ENCODE measurements at regions not wholly inside any gene's neighbourhood (a gene's known extent, or its start where the extent isn't known, plus 50 kb on each side); places are given as distances from the start of the nearest gene placed in this dataset.

DNA sequence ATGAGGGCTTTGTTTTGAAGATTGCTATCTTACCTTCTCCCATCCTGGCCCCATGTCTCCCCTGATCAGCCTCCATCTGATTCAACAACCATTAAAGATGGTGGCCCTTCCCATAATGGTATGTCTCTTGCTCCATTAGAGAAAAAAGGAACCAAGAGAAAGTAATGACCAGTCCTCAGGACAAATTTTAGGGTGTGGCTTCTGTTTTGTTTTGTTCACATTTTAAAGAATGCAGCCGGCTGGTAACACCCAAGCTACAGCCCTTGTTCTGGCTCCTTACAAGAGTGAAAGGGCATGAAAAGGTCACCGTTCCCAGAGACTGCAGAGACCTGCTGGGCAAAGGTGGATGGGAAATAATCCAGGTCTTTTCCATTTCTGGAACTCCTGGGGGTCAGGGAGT is 287.9 kb upstream of the NEBL start:
- DNase-seq, result no peak
- intact Hi-C loops (cut with DNase I), result no loop called here

- intact Hi-C loops (cut with DNase I), result no loop called here
- no peak for DNase-seq
These were observed 287.1 kb upstream of the NEBL start for GRCh38 chr10:21184216-21184615.

DNA sequence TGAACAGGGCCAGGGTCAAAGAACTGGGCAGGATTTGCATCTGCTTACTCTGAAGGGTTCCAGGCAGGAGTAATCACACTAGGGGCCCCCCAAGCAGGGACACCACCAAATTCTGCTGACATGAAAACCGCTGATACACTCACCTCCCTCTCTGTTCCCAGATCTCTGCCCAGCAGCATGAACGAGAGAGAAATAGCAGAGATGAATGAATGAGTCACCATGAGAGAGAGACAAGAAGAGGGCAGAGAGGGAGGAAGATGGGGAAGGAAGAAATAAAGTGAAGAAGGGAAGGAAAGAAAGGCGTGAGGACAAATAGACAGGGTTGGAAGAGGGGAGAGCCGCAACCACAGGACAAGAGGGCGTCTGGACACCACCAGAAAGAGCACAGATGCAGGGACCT is 285.9 kb upstream of the NEBL start:
- DNase-seq, result no peak
- intact Hi-C loops (cut with DNase I), result no loop called here

DNA sequence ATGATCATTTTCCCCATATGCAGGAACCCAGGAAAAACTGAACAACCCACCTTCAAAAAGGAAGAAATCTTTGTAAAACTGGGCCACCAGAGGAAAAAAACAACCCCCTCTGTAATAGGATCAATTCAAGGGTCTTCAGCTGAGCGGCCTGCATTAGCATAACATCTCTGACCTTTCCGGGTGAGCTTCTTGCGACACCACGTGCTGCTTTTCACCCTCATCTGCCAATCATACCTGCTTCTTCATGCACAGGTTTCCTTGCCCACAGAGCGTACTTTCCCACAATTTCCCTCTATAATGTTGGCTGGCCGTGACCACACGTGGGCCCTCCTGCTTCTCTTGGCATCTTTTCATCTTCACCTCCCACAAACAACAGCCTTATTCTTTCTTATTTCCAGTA is 284.3 kb upstream of the NEBL start:
- no peak for DNase-seq
- intact Hi-C loops (cut with DNase I), result no loop called here

DNA sequence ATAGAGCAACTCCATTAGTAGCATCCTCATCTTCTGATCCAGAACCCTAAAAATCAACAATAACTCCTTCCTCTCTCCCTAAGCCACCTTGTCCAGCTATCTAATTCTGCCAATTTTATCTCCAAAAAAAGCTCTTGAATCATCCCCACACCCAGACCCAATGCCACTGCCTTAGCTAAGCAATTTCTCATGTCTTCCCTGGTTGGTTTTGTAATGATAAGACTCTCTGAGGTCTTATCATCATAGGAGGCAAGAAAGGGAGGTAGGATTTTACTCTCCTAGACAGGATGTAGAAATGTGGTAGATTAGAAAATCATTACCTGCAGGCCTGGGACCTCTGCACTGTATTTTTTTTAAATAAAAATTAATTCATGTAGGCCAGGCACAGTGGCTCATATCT is 283.5 kb upstream of the NEBL start:
- no peak for DNase-seq
- intact Hi-C loops (cut with DNase I), result no loop called here

DNA sequence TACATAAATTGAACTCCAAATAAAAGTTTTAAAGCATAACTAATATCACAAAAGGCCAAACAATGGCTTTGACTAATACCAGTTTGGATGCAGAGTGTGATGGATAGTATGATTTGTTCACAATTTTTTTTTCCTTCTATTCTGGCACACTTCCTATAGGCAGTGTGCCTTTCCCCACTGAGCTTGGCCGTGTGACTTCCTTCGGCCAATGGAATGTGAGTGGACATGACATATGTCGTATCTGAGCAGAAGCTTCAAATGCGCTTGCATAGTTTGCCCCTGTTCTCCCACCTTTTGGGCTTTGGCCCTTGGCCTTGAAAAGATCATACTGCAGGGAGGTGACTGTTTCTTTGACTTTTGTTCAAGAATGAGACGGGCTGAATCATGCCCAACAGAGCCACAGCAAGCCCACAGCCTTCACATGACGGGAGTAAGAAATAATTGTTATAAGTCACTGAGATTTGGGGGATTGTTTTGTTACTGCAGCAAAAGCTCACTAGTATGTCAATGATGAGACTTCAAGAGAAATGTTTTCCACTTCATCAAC is 279.9 kb upstream of the NEBL start:
- DNase-seq, result peak in 1 of 10 donors; percentile 53
- intact Hi-C loops (cut with DNase I), result loop anchor here (10.0 kb wide), 2 partner anchors 88 to 102 kb away; no protein-coding TSS in a partner anchor

DNA sequence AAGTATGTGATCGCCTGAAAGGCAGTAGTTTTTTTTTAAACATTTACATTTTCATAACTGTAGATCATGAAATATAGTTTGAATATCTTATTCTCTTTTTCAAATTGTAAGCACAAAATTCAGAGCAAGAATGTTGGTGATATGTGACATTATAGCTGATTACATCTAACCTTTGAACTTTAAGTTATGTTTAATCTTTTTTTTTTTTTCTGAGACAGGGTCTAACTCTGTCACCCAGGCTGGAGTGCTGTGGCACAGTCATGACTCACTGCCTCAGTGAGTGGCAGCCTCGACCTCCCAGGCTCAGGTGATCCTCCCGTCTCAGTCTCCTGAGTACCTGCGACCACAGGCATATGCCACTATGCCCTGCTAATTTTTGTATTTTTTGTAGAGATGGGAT is 278.7 kb upstream of the NEBL start:
- intact Hi-C loops (cut with DNase I), result loop anchor here (10.0 kb wide), 2 partner anchors 89 to 101 kb away; no protein-coding TSS in a partner anchor
- DNase-seq, result no peak

DNA sequence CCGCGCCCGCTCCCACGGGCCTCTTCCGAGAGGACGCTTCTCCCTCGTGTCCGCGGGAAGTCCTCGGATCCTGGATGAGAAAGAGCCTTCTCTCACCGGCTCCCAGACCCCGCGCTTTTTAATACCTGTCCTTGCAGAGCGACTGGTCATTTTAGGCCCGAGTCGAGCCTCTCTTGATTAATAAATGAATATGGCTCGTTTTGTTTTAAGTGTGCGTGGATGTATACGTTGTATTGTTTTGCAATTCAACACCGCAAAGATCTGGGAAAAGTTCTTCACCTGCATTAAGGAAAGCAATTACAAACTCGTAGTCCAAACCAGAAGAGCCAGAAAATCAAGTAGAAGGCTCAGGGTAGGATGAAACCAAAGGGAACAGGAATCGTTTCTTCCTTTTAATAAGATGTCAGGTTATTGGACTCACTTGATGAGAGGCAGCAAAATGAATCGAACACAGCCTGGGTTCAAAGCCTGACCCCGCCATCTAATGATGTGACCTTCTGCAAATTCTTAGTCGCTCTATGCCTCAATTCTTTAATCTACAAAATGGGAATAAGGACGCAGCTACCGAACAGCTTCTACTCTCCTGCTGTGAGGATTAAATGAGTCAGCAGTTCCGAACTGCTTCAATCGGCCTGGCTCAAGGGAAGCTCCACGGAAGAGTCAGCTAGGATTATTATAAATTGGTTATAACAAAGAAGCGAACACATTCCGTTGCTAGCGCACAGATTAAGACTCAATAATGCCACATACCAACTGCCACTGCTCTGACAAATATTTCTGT is 277.8 kb upstream of the NEBL start:
- no peak for DNase-seq
- intact Hi-C loops (cut with DNase I), result loop anchor here (10.0 kb wide), 2 partner anchors 90 to 100 kb away; no protein-coding TSS in a partner anchor

- intact Hi-C loops (cut with DNase I), result loop anchor here (10.0 kb wide), 2 partner anchors 91 to 99 kb away; no protein-coding TSS in a partner anchor
- peak; percentile 26 to 96 (median 76) for DNase-seq
These were observed 276.9 kb upstream of the NEBL start for GRCh38 chr10:21173802-21174714.

DNA sequence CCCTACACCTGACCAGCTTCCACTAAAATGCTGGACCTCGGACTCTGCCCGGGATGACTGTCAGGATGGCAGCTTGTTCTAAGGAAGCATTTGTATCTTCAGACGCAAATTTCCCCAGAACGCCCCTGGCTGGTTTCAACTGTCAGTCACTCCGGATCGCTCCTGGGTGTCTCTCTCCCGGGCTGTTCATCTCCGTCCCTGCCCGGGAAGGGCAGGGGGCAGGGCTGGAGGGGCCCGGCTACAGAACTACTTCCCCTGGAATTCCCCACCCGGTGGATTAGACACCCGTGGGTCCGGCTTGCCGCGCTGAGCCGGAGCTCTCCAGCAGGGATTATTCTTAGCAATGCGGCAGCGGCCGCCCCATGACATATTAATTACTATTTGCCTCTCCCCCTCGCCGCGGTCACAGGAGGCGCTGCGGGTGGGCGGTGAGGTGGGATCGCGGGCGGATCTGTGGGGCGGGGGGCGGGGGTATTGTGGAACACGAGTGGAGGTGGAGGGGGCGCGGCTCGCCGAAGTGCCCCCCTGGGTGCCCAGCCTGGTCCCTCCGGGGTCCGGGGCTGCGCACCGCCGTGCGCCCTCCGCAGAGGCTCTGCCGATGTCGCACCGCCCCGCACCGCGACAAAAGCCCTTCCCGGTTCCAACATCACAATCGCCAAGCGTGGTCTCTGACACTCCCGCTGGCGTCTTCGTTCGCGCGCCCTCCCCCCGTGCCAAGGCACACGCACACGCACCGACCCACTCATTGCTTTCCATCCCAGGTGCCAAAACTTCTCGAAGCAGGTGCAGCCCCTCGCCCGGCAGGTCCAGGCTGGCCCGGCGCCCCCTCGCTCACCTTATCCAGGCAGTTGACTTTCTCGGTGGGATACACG is 276.1 kb upstream of the NEBL start:
- intact Hi-C loops (cut with DNase I), result loop anchor here (10.0 kb wide), 2 partner anchors 92 to 98 kb away; no protein-coding TSS in a partner anchor
- DNase-seq, result peak in 9 of 10 donors; percentile 15 to 87 (median 35)

- intact Hi-C loops (cut with DNase I), result loop anchor here (10.0 kb wide), 2 partner anchors 92 to 98 kb away; no protein-coding TSS in a partner anchor
- DNase-seq, result no peak
These were observed 275.4 kb upstream of the NEBL start for GRCh38 chr10:21172542-21172929.

DNA sequence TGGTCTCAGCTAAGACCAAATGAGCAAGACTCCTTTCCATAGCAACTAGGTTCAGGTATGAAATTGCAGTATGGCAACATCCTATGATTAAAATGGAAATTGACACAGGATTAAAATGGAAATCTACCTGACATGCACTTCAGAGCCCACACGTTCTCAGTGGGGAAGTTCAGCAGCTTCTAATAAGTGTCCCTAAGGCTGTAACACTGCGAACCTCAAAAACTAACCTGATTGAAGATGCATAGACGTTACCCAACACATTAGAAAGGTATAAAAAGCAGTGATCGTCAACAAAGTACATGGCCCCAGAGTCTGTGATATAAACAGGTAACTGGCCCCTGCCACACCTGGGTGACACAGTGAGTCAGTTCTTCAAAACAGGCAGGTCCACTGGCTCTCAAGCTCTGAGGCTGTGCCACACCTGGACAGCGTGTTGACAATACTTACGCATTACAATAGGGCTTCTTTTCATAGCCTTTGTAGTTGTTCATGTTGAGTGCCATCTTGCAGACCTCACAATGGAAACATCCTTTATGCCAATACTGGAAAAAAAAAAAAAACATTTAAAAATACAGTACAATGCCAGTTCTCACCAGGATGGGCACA is 274.9 kb upstream of the NEBL start:
- intact Hi-C loops (cut with DNase I), result loop anchor here (10.0 kb wide), 2 partner anchors 93 to 97 kb away; no protein-coding TSS in a partner anchor

GRCh38 chr10:21171197-21171935 is 274.3 kb upstream of the NEBL start:
- no peak for DNase-seq
- intact Hi-C loops (cut with DNase I), result loop anchor here (10.0 kb wide), 2 partner anchors 93 to 97 kb away; no protein-coding TSS in a partner anchor

More for the DNA sequence above, 274.9 kb upstream of the NEBL start:
- DNase-seq, result no peak

- no peak for DNase-seq
These were observed 273.1 kb upstream of the NEBL start for GRCh38 chr10:21170216-21170615.

DNA sequence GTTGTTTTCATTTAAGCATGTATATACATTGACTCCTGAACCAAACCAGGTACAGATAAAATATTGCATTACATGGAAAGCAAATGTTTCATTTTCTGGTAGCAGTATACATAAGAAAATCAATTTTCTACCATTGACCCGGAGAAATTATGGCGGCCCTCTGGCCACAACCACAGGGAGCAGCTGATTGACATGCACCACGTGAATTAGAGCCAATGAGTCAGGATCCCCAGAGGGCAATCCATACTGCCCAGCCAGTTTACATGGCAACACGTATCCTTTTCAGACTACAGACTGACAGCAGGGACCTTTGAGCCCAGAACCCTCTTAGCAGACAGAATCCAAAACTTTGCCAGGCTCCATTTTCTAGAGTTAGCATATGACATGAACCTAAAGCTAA is 272.2 kb upstream of the NEBL start:
- DNase-seq, result no peak
- intact Hi-C loops (cut with DNase I), result no loop called here

More at GRCh38 chr10:21170216-21170615, 273.1 kb upstream of the NEBL start:
- intact Hi-C loops (cut with DNase I), result loop anchor here (10.0 kb wide), 2 partner anchors 95 kb away; no protein-coding TSS in a partner anchor

- intact Hi-C loops (cut with DNase I), result no loop called here
- DNase-seq, result no peak
These were observed 270.3 kb upstream of the NEBL start for GRCh38 chr10:21167288-21168010.

DNA sequence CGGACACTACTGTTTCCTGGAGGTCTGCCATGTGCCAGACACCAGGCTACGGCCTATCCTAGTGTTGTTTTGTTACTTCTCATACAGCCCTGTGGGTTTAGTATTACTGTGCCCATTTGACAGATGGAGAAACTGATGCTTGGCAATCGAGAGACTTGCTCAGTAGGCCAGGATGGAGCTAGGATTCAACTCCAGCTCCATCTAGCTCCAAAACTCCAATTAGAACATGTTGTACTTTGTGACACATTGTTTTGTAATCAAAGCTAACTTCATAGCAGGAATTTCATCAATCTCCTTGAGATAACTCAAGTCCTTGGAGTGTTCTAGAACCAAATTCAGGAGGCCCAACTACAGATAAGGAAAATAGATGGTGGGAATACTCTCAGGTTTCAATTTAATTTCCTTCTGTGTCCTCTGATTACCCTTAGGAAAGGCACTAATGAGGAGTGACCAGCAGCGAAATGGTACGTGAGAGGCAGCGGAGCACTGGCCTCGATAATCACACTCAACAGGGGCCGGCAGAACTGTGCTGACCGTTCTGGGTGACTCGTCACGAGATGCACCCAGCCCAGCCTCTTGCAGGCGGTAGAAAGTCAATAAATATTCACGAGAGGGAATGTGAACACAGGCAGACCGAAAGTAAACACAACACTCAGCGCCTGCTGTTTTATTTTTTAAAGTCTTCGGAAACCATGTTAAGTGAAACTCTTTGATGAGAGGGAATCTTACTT is 269.6 kb upstream of the NEBL start:
- no peak for DNase-seq
- intact Hi-C loops (cut with DNase I), result no loop called here

Data from posterior cingulate gyrus (tissue), 11 donors.